DND-41 (cell line): ENCODE measurements at regions not wholly inside any gene's neighbourhood (a gene's known extent, or its start where the extent isn't known, plus 50 kb on each side); places are given as distances from the start of the nearest gene placed in this dataset.

Source experiments
- ATAC-seq: fragments of 200-7000 bp; cut with Tn5 transposase; 3 replicates; pipeline ENCODE4 v1.9.1; 2021; ENCODE audit warnings: low read depth; ENCODE audit not compliant: insufficient read depth
- DNase-seq: peaks from one replicate; pipeline ENCODE4 v3.0.0-alpha.2; 2020
- H2AFZ ChIP-seq: 2 replicates; pipeline ENCODE4 v1.6.0; 2012; ENCODE audit warnings: low read depth, low read length
- H3K27ac ChIP-seq: 2 replicates; pipeline ENCODE4 v1.5.1; 2012; ENCODE audit warnings: low read length, inconsistent platforms
- H3K27me3 ChIP-seq: fragments of 200-600 bp; sonication (generic); 2 replicates; pipeline ENCODE4 v1.6.0; 2012; ENCODE audit warnings: low read length, mild to moderate bottlenecking, inconsistent platforms; ENCODE audit not compliant: insufficient read depth, poor library complexity
- H3K36me3 ChIP-seq: 2 replicates; pipeline ENCODE4 v1.5.1; 2012; ENCODE audit warnings: low read length, inconsistent platforms; ENCODE audit not compliant: insufficient read depth
- H3K4me1 ChIP-seq: 2 replicates; pipeline ENCODE4 v1.5.1; 2012; ENCODE audit warnings: mild to moderate bottlenecking, low read length; ENCODE audit not compliant: insufficient read depth
- H3K4me2 ChIP-seq: 2 replicates; pipeline ENCODE4 v1.6.0; 2012; ENCODE audit warnings: mild to moderate bottlenecking, moderate library complexity, low read length, inconsistent platforms; ENCODE audit not compliant: insufficient read depth
- H3K4me3 ChIP-seq, 2 experiments: fragments of 200-600 bp in 1 of 2; shearing (Covaris generic) in 1 of 2; 2 replicates each; pipeline ENCODE4 v1.5.1; 2012 to 2016; ENCODE audit warnings: inconsistent platforms in 2 of 2, low read length in 2 of 2, mild to moderate bottlenecking in 2 of 2, low read depth in 1 of 2, moderate library complexity in 1 of 2
- H3K79me2 ChIP-seq: 2 replicates; pipeline ENCODE4 v1.6.0; 2012; ENCODE audit warnings: low read length, inconsistent platforms; ENCODE audit not compliant: insufficient read depth
- H3K9ac ChIP-seq: 2 replicates; pipeline ENCODE4 v1.6.0; 2012; ENCODE audit warnings: low read depth, mild to moderate bottlenecking, inconsistent platforms, low read length, moderate library complexity
- H3K9me3 ChIP-seq: 2 replicates; pipeline ENCODE4 v1.5.1; 2012; ENCODE audit warnings: low read length, moderate library complexity, mild to moderate bottlenecking, inconsistent platforms; ENCODE audit not compliant: insufficient read depth, severe bottlenecking
- H4K20me1 ChIP-seq: 2 replicates; pipeline ENCODE4 v1.6.0; 2012; ENCODE audit warnings: low read length; ENCODE audit not compliant: insufficient read depth
- CTCF ChIP-seq: IDR thresholded peaks from 2 replicates; pipeline ENCODE4 v1.5.1; 2012; ENCODE audit warnings: borderline replicate concordance, low read length, moderate library complexity, mild to moderate bottlenecking; ENCODE audit not compliant: poor library complexity, severe bottlenecking; ENCODE audit errors: extremely low read depth
- EZH2 ChIP-seq: IDR thresholded peaks from 3 replicates; pipeline ENCODE4 v1.6.1; 2012; ENCODE audit warnings: borderline replicate concordance, low read depth, mild to moderate bottlenecking, moderate library complexity, low read length, inconsistent platforms; ENCODE audit not compliant: severe bottlenecking

GRCh38 chr12:46100551-46101484, 110.4 kb upstream of the SCAF11 start:
- Histone ChIP-seq H3K36me3 (no peaks in the 10 kb centered on the region), H3K79me2 (no peaks in the 10 kb centered on the region), H4K20me1 (no peaks in the 10 kb centered on the region), H3K27me3 (no peaks in the 10 kb centered on the region), H2AFZ (no peak overlapping the region), H3K9ac (no peak overlapping the region), H3K4me2 (no peak overlapping the region), H3K4me3 (no peak overlapping the region), H3K27ac (no peak overlapping the region), H3K9me3 (no peaks in the 10 kb centered on the region), H3K4me1 (no peaks in the 10 kb centered on the region)
- TF ChIP-seq EZH2 (no peak), CTCF (no peak)
- no peak for DNase-seq
- no peak for ATAC-seq

GRCh38 chr12:46089414-46090162, 99.2 kb upstream of the SCAF11 start:
- Histone ChIP-seq H3K4me2 (no peak overlapping the region), H4K20me1 (no peaks in the 10 kb centered on the region), H3K4me3 (no peak overlapping the region), H2AFZ (no peak overlapping the region), H3K36me3 (no peaks in the 10 kb centered on the region), H3K4me1 (no peaks in the 10 kb centered on the region), H3K9ac (no peak overlapping the region), H3K9me3 (peaks cover 23% of the 10 kb centered on the region), H3K27me3 (no peaks in the 10 kb centered on the region), H3K27ac (no peak overlapping the region), H3K79me2 (no peaks in the 10 kb centered on the region)
- DNase-seq (no peak), ATAC-seq (no peak)
- no peak for TF ChIP-seq EZH2
- no peak for TF ChIP-seq CTCF

GRCh38 chr12:46087916-46088439, 97.6 kb upstream of the SCAF11 start:
- Histone ChIP-seq H4K20me1 (no peaks in the 10 kb centered on the region), H3K4me3 (no peak overlapping the region), H2AFZ (no peak overlapping the region), H3K27ac (no peak overlapping the region), H3K9me3 (peaks cover 29% of the 10 kb centered on the region), H3K79me2 (no peaks in the 10 kb centered on the region), H3K4me2 (no peak overlapping the region), H3K4me1 (no peaks in the 10 kb centered on the region), H3K36me3 (no peaks in the 10 kb centered on the region), H3K27me3 (no peaks in the 10 kb centered on the region), H3K9ac (no peak overlapping the region)
- DNase-seq, result no peak
- ATAC-seq, result no peak
- TF ChIP-seq CTCF, result no peak
- no peak for TF ChIP-seq EZH2
